Lower leg skin (tissue), 4 donors: ENCODE measurements at regions not wholly inside any gene's neighbourhood (a gene's known extent, or its start where the extent isn't known, plus 50 kb on each side); places are given as distances from the start of the nearest gene placed in this dataset.
"Not testable (repeated sequence)": the region's sequence is repeated elsewhere in the genome, so short reads cannot be mapped to it uniquely, and the experiment has no call there.

Experiments
- DNase-seq, 2 donors: peaks; one replicate each; pipeline ENCODE4 v3.0.0-alpha.2; 2019; ENCODE audit warnings: low spot score in 2 of 2
- H3K4me3 ChIP-seq: fragments of 200-600 bp; sonication (generic); 2 replicates; pipeline ENCODE4 v1.5.1; 2017; ENCODE audit warnings: mild to moderate bottlenecking, low read depth; ENCODE audit not compliant: poor library complexity, severe bottlenecking
- CTCF ChIP-seq, 3 donors: fragments of 450-650 bp; IDR thresholded peaks; one replicate each; pipeline ENCODE4 v1.5.1; 2016; ENCODE audit warnings: antibody characterized with exemption in 3 of 3, mild to moderate bottlenecking in 3 of 3, moderate library complexity in 2 of 3
- POLR2A ChIP-seq, 2 donors: fragments of 450-650 bp; IDR thresholded peaks; one replicate each; pipeline ENCODE4 v1.6.1; 2016 to 2017; ENCODE audit warnings: antibody characterized with exemption in 2 of 2, mild to moderate bottlenecking in 1 of 2, moderate library complexity in 1 of 2
- WGBS, 2 donors: methylation state at CpG; one replicate each; pipeline ENCODE4 v1.1.5; 2018; 5-methylcytosine and 5-hydroxymethylcytosine counted together
- intact Hi-C: fragments of 100-400 bp; cut with DNase I; formaldehyde crosslinking; loops from one replicate; pipeline ENCODE4 v1.15.0; 2023; ENCODE audit warnings: low total_unique reads

- intact Hi-C loops, result no loop called here
- 92 to 95% methylated on average over 7 of the region's 7 CpGs for WGBS, 2 donors
- H3K4me3 ChIP-seq, result no peak overlapping the region
- no peak for DNase-seq
- no peak for TF ChIP-seq POLR2A (IDR thresholded peaks at IDR 0.05)
- no peak for TF ChIP-seq CTCF (IDR thresholded peaks at IDR 0.05)
Measured at GRCh38 chr12:47359310-47360092, 279.7 kb upstream of the AMIGO2 start.

DNA sequence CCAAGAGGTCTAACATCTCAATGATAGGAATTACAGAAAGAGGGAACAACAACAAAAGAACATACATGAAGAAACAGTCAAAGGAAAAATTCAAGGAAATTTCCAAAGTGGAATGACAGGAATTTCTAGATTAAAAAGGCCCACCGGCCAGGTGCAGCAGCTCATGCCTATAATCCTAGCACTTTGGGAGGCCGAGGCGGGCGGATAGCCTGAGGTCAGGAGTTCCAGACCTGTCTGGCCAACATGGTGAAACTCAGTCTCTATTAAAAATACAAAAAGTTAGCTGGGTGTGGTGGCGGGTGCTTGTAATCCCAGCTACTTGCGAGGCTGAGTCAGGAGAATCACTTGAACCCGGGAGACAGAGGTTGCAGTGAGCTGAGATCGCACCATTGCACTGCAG lies 277.2 kb upstream of the AMIGO2 start:
- whole genome bisulfite sequencing, 2 donors, result 75 to 84% methylated on average over 8 of the region's 8 CpGs
- intact Hi-C loops, H3K4me3 ChIP-seq: not testable (repeated sequence)

DNA sequence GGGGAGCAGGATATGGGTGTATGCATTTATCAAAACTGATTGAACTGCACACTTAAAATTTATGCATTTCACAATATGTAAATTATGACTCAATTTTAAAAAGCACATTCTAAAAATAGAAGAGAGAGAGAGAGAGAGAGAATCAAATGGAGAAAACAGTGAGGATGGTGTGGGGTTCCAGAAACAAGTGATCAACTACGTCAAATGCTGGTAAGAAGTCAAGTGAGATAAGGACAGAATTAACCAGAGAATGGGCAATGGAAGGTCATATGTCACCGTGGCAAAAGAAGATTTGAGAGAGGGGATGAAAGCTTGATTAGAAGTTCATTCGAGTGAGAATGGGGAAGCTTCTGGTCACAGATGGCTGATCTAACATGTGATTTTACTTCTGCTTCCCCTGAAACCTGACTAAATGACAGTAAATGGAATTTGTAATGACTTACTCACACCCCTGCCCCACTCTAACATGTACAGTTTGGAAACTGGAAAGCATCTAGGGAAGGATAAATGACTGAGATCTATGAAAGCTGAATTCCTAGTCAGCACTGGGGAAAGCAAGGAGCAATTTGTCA lies 276.5 kb upstream of the AMIGO2 start:
- TF ChIP-seq CTCF (IDR thresholded peaks at IDR 0.05) (no peak), POLR2A (IDR thresholded peaks at IDR 0.05) (no peak)
- WGBS, 2 donors, result 67 to 78% methylated on average over 3 of the region's 3 CpGs
- intact Hi-C loops, result no loop called here
- no peak overlapping the region for H3K4me3 ChIP-seq
- DNase-seq, result peak in 1 of 2 donors; percentile 20

More for the DNA sequence above, 277.2 kb upstream of the AMIGO2 start:
- DNase-seq, result not testable (repeated sequence)

DNA sequence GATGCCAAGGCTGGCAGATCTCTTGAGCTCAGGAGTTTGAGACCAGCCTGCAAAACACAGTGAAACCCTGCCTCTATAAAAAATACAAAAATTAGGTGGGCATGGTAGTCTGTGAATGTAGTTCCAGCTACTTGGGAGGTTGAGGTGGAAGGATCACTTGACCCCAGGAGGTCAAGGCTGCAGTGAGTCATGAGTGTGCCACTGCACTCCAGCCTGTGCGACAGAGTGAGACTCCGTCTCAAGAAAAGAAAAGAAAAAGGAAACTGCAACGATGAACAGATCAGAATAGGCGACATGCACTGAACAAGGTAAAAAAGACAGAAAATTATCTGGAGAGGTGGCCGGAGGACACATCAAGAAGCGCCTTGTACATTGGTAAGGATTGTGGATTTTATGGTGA lies 273.7 kb upstream of the AMIGO2 start:
- intact Hi-C loops, result no loop called here
- TF ChIP-seq POLR2A (IDR thresholded peaks at IDR 0.05) (no peak), CTCF (IDR thresholded peaks at IDR 0.05) (no peak)
- H3K4me3 ChIP-seq, result no peak overlapping the region
- DNase-seq, result no peak
- WGBS, 2 donors, result 86 to 93% methylated on average over 6 of the region's 6 CpGs

- WGBS, 2 donors, result 89 to 95% methylated on average over 2 of the region's 2 CpGs
- DNase-seq, result no peak
- no peak for TF ChIP-seq CTCF (IDR thresholded peaks at IDR 0.05)
- no peak for TF ChIP-seq POLR2A (IDR thresholded peaks at IDR 0.05)
- no peak overlapping the region for H3K4me3 ChIP-seq
- intact Hi-C loops, result no loop called here
Measured at GRCh38 chr12:47352067-47352466, 272.3 kb upstream of the AMIGO2 start.

- intact Hi-C loops, result no loop called here
- TF ChIP-seq POLR2A (IDR thresholded peaks at IDR 0.05) (no peak), CTCF (IDR thresholded peaks at IDR 0.05) (no peak)
- DNase-seq, result no peak
- 92 to 94% methylated on average over 2 of the region's 2 CpGs for WGBS, 2 donors
- no peak overlapping the region for H3K4me3 ChIP-seq
Measured at GRCh38 chr12:47351526-47351925, 271.8 kb upstream of the AMIGO2 start.
